HG03565 (cell line): ENCODE measurements at regions not wholly inside any gene's neighbourhood (a gene's known extent, or its start where the extent isn't known, plus 50 kb on each side); places are given as distances from the start of the nearest gene placed in this dataset.

Source experiments
- ATAC-seq: cut with Tn5 transposase; IDR thresholded peaks from one replicate; pipeline ENCODE4 v1.9.1; 2021; ENCODE audit warnings: mild to moderate bottlenecking, moderate library complexity; ENCODE audit not compliant: unreplicated experiment

- no peak for ATAC-seq
Measured at GRCh38 chr2:41527525-41528323, 520.1 kb upstream of the PKDCC start.

- no peak for ATAC-seq
Measured at GRCh38 chr2:41535575-41535974, 512.2 kb upstream of the PKDCC start.

- ATAC-seq: no peak
Measured at GRCh38 chr2:41540272-41540998, 507.4 kb upstream of the PKDCC start.

GRCh38 chr2:41543726-41544125 lies 504.1 kb upstream of the PKDCC start:
- no peak for ATAC-seq

- ATAC-seq: no peak
Measured at GRCh38 chr2:41544709-41545108, 503.1 kb upstream of the PKDCC start.

GRCh38 chr2:41546031-41546430 lies 501.8 kb upstream of the PKDCC start:
- no peak for ATAC-seq

- no peak for ATAC-seq
Measured at GRCh38 chr2:41568648-41569047, 479.2 kb upstream of the PKDCC start.

GRCh38 chr2:41572154-41572553 lies 475.7 kb upstream of the PKDCC start:
- no peak for ATAC-seq

- no peak for ATAC-seq
Measured at GRCh38 chr2:41576423-41576822, 471.4 kb upstream of the PKDCC start.

- ATAC-seq: no peak
Measured at GRCh38 chr2:41579806-41580205, 468.0 kb upstream of the PKDCC start.

GRCh38 chr2:41580806-41581205 lies 467.0 kb upstream of the PKDCC start:
- ATAC-seq: no peak

- no peak for ATAC-seq
Measured at GRCh38 chr2:41595240-41595639, 452.6 kb upstream of the PKDCC start.

GRCh38 chr2:41597680-41598079 lies 450.1 kb upstream of the PKDCC start:
- ATAC-seq: no peak

GRCh38 chr2:41598161-41598894 lies 449.5 kb upstream of the PKDCC start:
- ATAC-seq: no peak

- ATAC-seq: no peak
Measured at GRCh38 chr2:41600460-41600859, 447.4 kb upstream of the PKDCC start.

- no peak for ATAC-seq
Measured at GRCh38 chr2:41602341-41602740, 445.5 kb upstream of the PKDCC start.

GRCh38 chr2:41605311-41605710 lies 442.5 kb upstream of the PKDCC start:
- no peak for ATAC-seq

- ATAC-seq: no peak
Measured at GRCh38 chr2:41605914-41606313, 441.9 kb upstream of the PKDCC start.

- ATAC-seq: no peak
Measured at GRCh38 chr2:41610501-41611190, 437.2 kb upstream of the PKDCC start.

GRCh38 chr2:41618754-41619153 lies 429.1 kb upstream of the PKDCC start:
- ATAC-seq: no peak

GRCh38 chr2:41621095-41621494 lies 426.7 kb upstream of the PKDCC start:
- ATAC-seq: no peak
